H1 (cell line): ENCODE measurements at regions not wholly inside any gene's neighbourhood (a gene's known extent, or its start where the extent isn't known, plus 50 kb on each side); places are given as distances from the start of the nearest gene placed in this dataset.

Experiments
- CBX5 ChIP-seq: fragments of 300-800, 300-1000 bp; sonication (generic); IDR thresholded peaks from 2 replicates; pipeline ENCODE4 v1.7.1; 2016; ENCODE audit warnings: antibody characterized with exemption, low read length, low read depth
- POLR2A ChIP-seq, 2 experiments: IDR thresholded peaks; 1 replicate in 1 of 2; 2 replicates in 1 of 2; pipeline ENCODE4 v1.6.1; 2011; ENCODE audit warnings: low read depth in 2 of 2, low read length in 2 of 2, mild to moderate bottlenecking in 2 of 2; ENCODE audit errors: control extremely low read depth in 1 of 2

DNA sequence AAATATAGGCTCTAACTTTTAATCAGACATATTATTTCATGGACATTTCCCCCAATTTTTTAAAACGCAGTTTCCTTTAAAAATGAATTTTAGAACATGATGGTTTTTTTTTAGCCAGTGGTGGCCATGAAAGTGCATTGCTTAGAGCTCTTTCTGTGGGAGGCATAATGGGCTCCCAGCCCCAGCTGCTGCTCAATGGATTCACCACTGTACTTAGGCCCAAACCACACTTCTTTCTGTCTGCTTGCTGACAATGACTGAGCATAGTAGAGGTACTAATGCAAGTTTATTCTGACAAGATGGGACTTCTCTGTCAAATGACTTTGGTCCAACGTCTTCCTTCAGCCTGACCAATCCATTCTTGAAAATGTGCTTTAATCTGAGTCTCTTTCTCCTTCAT, 400.2 kb upstream of the GRIA3 start (continued):
- no peak for TF ChIP-seq CBX5
- TF ChIP-seq POLR2A (IDR thresholded peaks at IDR 0.05; ENCODE audit: control extremely low read depth in 1 of 2, low read depth in 2 of 2, low read length in 2 of 2): no peak
